ENCODE measurements at regions not wholly inside any gene's neighbourhood (a gene's known extent, or its start where the extent isn't known, plus 50 kb on each side); places are given as distances from the start of the nearest gene placed in this dataset.

GRCh38 chr10:120360571-120360970 is 96.5 kb upstream of the PLPP4 start:
- Mint-ChIP-seq H3K36me3 (ENCODE audit: insufficient read depth) (no peaks in the 10 kb centered on the region), H3K27ac (no peak overlapping the region), H3K4me3 (ENCODE audit: low read depth) (no peak overlapping the region), H3K4me1 (ENCODE audit: low read depth) (no peaks in the 10 kb centered on the region), H3K27me3 (peaks cover 5% of the 10 kb centered on the region), H3K9me3 (ENCODE audit: low read depth) (no peaks in the 10 kb centered on the region)
- TF ChIP-seq CTCF (IDR thresholded peaks at IDR 0.05; ENCODE audit: unreplicated experiment), result no peak
- no peak for DNase-seq (ENCODE audit: low spot score, unreplicated experiment)

- Mint-ChIP-seq H3K4me3 (ENCODE audit: low read depth) (no peak overlapping the region), H3K27me3 (peaks cover 25% of the 10 kb centered on the region)
- TF ChIP-seq CTCF (IDR thresholded peaks at IDR 0.05; ENCODE audit: unreplicated experiment), result no peak
Observed at GRCh38 chr10:120365872-120366271, 91.2 kb upstream of the PLPP4 start.

GRCh38 chr10:120367341-120367740 is 89.7 kb upstream of the PLPP4 start:
- Mint-ChIP-seq H3K27ac (no peak overlapping the region), H3K4me3 (ENCODE audit: low read depth) (no peak overlapping the region), H3K4me1 (ENCODE audit: low read depth) (no peaks in the 10 kb centered on the region), H3K36me3 (ENCODE audit: insufficient read depth) (no peaks in the 10 kb centered on the region), H3K27me3 (peaks cover 20% of the 10 kb centered on the region), H3K9me3 (ENCODE audit: low read depth) (no peaks in the 10 kb centered on the region)
- DNase-seq (ENCODE audit: low spot score, unreplicated experiment), result no peak
- no peak for TF ChIP-seq CTCF (IDR thresholded peaks at IDR 0.05; ENCODE audit: unreplicated experiment)

More at GRCh38 chr10:120365872-120366271, 91.2 kb upstream of the PLPP4 start:
- Mint-ChIP-seq H3K9me3 (ENCODE audit: low read depth) (no peaks in the 10 kb centered on the region), H3K4me1 (ENCODE audit: low read depth) (no peaks in the 10 kb centered on the region), H3K27ac (no peak overlapping the region), H3K36me3 (ENCODE audit: insufficient read depth) (no peaks in the 10 kb centered on the region)
- DNase-seq (ENCODE audit: low spot score, unreplicated experiment), result no peak

GRCh38 chr10:120368338-120368737 is 88.7 kb upstream of the PLPP4 start:
- Mint-ChIP-seq H3K36me3 (ENCODE audit: insufficient read depth) (no peaks in the 10 kb centered on the region), H3K9me3 (ENCODE audit: low read depth) (no peaks in the 10 kb centered on the region), H3K4me1 (ENCODE audit: low read depth) (no peaks in the 10 kb centered on the region), H3K27ac (no peak overlapping the region), H3K4me3 (ENCODE audit: low read depth) (no peak overlapping the region), H3K27me3 (peaks cover 20% of the 10 kb centered on the region)
- no peak for TF ChIP-seq CTCF (IDR thresholded peaks at IDR 0.05; ENCODE audit: unreplicated experiment)
- no peak for DNase-seq (ENCODE audit: low spot score, unreplicated experiment)

GRCh38 chr10:120368927-120369326 is 88.1 kb upstream of the PLPP4 start:
- no peak for TF ChIP-seq CTCF (IDR thresholded peaks at IDR 0.05; ENCODE audit: unreplicated experiment)
- Mint-ChIP-seq H3K4me3 (ENCODE audit: low read depth) (no peak overlapping the region), H3K27me3 (peaks cover 20% of the 10 kb centered on the region), H3K36me3 (ENCODE audit: insufficient read depth) (no peaks in the 10 kb centered on the region), H3K9me3 (ENCODE audit: low read depth) (no peaks in the 10 kb centered on the region), H3K27ac (no peak overlapping the region), H3K4me1 (ENCODE audit: low read depth) (no peaks in the 10 kb centered on the region)
- DNase-seq (ENCODE audit: low spot score, unreplicated experiment), result no peak

Data from progenitor cell of endocrine pancreas (in vitro differentiated cells).